ENCODE measurements at regions not wholly inside any gene's neighbourhood (a gene's known extent, or its start where the extent isn't known, plus 50 kb on each side); places are given as distances from the start of the nearest gene placed in this dataset.

DNA sequence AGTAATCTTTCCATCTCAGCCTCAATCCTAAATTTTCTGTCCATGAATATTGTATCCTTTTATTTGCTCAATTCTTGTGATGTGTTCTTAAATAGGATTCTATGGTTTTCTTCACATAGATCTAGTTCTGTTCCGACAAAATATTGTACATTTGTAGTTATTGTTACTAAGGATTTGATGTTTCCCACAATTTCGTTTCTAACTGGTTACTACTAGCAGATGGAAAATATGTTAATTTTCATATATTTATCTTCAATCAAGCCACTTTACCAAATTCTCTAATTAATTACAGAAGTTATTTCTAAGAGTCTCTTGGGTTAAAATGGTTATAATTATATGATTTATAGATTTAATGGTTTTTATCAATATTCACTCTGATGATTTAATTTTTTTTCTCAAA lies 60.3 kb downstream of the SEC61B start:
- H3K27ac Mint-ChIP-seq: peak overlapping the region in 1 of 7 donors; percentile 80
- H3K36me3 Mint-ChIP-seq: no peaks in the 10 kb centered on the region
- intact Hi-C loops (cut with micrococcal nuclease): no loop called here
- Histone ChIP-seq H3K4me1 (ENCODE audit: control insufficient read depth in 1 of 2, insufficient read depth in 2 of 2, low read length in 2 of 2) (no peaks in the 10 kb centered on the region), H3K27ac (ENCODE audit: low read depth in 1 of 2, low read length in 2 of 2) (no peak overlapping the region), H3K4me3 (replicated peaks in 1 of 3; ENCODE audit: low read depth in 2 of 3, low read length in 3 of 3) (no peak overlapping the region), H3K9ac (ENCODE audit: insufficient read depth, low read length, poor library complexity, severe bottlenecking) (no peak overlapping the region), H2AFZ (ENCODE audit: insufficient read depth, low read depth, low read length, poor library complexity, severe bottlenecking) (no peak overlapping the region), H3K79me2 (ENCODE audit: insufficient read depth, low read length) (no peaks in the 10 kb centered on the region), H3K4me2 (replicated peaks; ENCODE audit: extremely low read depth, low read length, poor library complexity, severe bottlenecking) (no peak overlapping the region), H3K27me3 (ENCODE audit: control insufficient read depth in 2 of 2, insufficient read depth in 2 of 2, low read length in 2 of 2) (no peaks in the 10 kb centered on the region), H3K36me3 (replicated peaks in 1 of 2; ENCODE audit: control insufficient read depth in 1 of 2, insufficient read depth in 2 of 2, low read length in 2 of 2) (no peaks in the 10 kb centered on the region), H4K20me1 (ENCODE audit: insufficient read depth, low read length) (no peaks in the 10 kb centered on the region), H3K9me3 (replicated peaks in 1 of 2; ENCODE audit: control insufficient read depth in 1 of 2, insufficient read depth in 1 of 2, low read length in 2 of 2) (no peaks in the 10 kb centered on the region)
- H3K27me3 Mint-ChIP-seq (ENCODE audit: low read depth in 3 of 3): peaks cover 0 to 3% (median 0%) of the 10 kb centered on the region in 3 donors
- H3K9me3 Mint-ChIP-seq: peaks cover 0 to 1% (median 0%) of the 10 kb centered on the region in 7 donors
- no CpG with 5 or more reads among the region's 2 CpGs for WGBS (ENCODE audit: insufficient coverage)
- no peak overlapping the region for H3K4me3 Mint-ChIP-seq
- TF ChIP-seq, protein P1, sequence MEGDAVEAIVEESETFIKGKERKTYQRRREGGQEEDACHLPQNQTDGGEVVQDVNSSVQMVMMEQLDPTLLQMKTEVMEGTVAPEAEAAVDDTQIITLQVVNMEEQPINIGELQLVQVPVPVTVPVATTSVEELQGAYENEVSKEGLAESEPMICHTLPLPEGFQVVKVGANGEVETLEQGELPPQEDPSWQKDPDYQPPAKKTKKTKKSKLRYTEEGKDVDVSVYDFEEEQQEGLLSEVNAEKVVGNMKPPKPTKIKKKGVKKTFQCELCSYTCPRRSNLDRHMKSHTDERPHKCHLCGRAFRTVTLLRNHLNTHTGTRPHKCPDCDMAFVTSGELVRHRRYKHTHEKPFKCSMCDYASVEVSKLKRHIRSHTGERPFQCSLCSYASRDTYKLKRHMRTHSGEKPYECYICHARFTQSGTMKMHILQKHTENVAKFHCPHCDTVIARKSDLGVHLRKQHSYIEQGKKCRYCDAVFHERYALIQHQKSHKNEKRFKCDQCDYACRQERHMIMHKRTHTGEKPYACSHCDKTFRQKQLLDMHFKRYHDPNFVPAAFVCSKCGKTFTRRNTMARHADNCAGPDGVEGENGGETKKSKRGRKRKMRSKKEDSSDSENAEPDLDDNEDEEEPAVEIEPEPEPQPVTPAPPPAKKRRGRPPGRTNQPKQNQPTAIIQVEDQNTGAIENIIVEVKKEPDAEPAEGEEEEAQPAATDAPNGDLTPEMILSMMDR (IDR thresholded peaks at IDR 0.05): no peak
- no peaks in the 10 kb centered on the region for H3K4me1 Mint-ChIP-seq
- DNase-seq: no peak

DNA sequence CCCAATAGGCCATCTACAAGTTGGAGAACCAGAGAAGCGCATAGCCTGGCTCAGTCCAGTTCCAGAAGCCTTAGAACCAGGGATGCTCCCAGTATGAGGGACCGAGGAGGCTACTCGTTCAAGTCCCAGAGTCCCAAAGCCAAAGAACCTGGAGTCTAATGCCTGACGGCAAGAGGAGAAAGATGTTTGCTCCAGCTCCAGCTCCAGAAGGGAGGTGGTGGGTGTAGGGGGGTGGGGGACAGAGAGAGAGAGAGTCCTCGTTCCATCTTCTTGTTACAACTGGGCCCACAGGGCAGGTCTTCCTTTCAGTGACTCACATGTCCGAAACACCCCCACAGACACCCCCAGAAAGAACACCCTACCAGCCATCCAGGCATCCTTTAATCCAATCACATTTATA lies 63.9 kb downstream of the SEC61B start:
- no peak overlapping the region for H3K27ac ChIP-seq (ENCODE audit: low read depth in 1 of 2, low read length in 2 of 2)
- H4K20me1 ChIP-seq (ENCODE audit: insufficient read depth, low read length): no peaks in the 10 kb centered on the region
- no peaks in the 10 kb centered on the region for H3K79me2 ChIP-seq (ENCODE audit: insufficient read depth, low read length)
- no peaks in the 10 kb centered on the region for H3K9me3 ChIP-seq (replicated peaks in 1 of 2; ENCODE audit: control insufficient read depth in 1 of 2, insufficient read depth in 1 of 2, low read length in 2 of 2)
- Mint-ChIP-seq H3K27me3 (ENCODE audit: low read depth in 3 of 3) (peaks cover 0 to 3% (median 2%) of the 10 kb centered on the region in 3 donors), H3K4me3 (no peak overlapping the region), H3K27ac (peak overlapping the region in 1 of 7 donors; percentile 61), H3K4me1 (no peaks in the 10 kb centered on the region), H3K36me3 (no peaks in the 10 kb centered on the region), H3K9me3 (peaks cover 0 to 1% (median 0%) of the 10 kb centered on the region in 7 donors)
- TF ChIP-seq, protein P1 (IDR thresholded peaks at IDR 0.05): no peak
- intact Hi-C loops (cut with micrococcal nuclease): no loop called here
- WGBS (ENCODE audit: insufficient coverage): 96% methylated on average over 4 of the region's 6 CpGs
- DNase-seq: no peak
- no peak overlapping the region for H3K4me2 ChIP-seq (replicated peaks; ENCODE audit: extremely low read depth, low read length, poor library complexity, severe bottlenecking)
- no peak overlapping the region for H2AFZ ChIP-seq (ENCODE audit: insufficient read depth, low read depth, low read length, poor library complexity, severe bottlenecking)
- no peaks in the 10 kb centered on the region for H3K36me3 ChIP-seq (replicated peaks in 1 of 2; ENCODE audit: control insufficient read depth in 1 of 2, insufficient read depth in 2 of 2, low read length in 2 of 2)
- no peaks in the 10 kb centered on the region for H3K27me3 ChIP-seq (ENCODE audit: control insufficient read depth in 2 of 2, insufficient read depth in 2 of 2, low read length in 2 of 2)
- no peak overlapping the region for H3K9ac ChIP-seq (ENCODE audit: insufficient read depth, low read length, poor library complexity, severe bottlenecking)
- no peak overlapping the region for H3K4me3 ChIP-seq (replicated peaks in 1 of 3; ENCODE audit: low read depth in 2 of 3, low read length in 3 of 3)
- H3K4me1 ChIP-seq (ENCODE audit: control insufficient read depth in 1 of 2, insufficient read depth in 2 of 2, low read length in 2 of 2): no peaks in the 10 kb centered on the region

All from CD14-positive monocyte (primary cell).